ENCODE measurements at regions not wholly inside any gene's neighbourhood (a gene's known extent, or its start where the extent isn't known, plus 50 kb on each side); places are given as distances from the start of the nearest gene placed in this dataset.

GRCh38 chr4:28523681-28524190 lies 1663.1 kb downstream of the STIM2 start:
- Histone ChIP-seq H3K36me3 (ENCODE audit: control insufficient read depth, insufficient read depth, low read length) (no peaks in the 10 kb centered on the region), H3K27me3 (ENCODE audit: control insufficient read depth, insufficient read depth, low read length) (no peaks in the 10 kb centered on the region), H3K4me3 (ENCODE audit: low read depth, low read length) (no peak overlapping the region)
- no peak for TF ChIP-seq CTCF (IDR thresholded peaks at IDR 0.05; ENCODE audit: insufficient read depth, low read length, poor library complexity, severe bottlenecking)
- no peak for DNase-seq (ENCODE audit: low read depth)

- H3K4me3 ChIP-seq (ENCODE audit: low read depth, low read length): no peak overlapping the region
- TF ChIP-seq CTCF (IDR thresholded peaks at IDR 0.05; ENCODE audit: insufficient read depth, low read length, poor library complexity, severe bottlenecking): no peak
- H3K27me3 ChIP-seq (ENCODE audit: control insufficient read depth, insufficient read depth, low read length): no peaks in the 10 kb centered on the region
- no peaks in the 10 kb centered on the region for H3K36me3 ChIP-seq (ENCODE audit: control insufficient read depth, insufficient read depth, low read length)
- DNase-seq (ENCODE audit: low read depth): no peak
Observed at GRCh38 chr4:28536124-28536523, 1675.5 kb downstream of the STIM2 start.

- no peak overlapping the region for H3K4me3 ChIP-seq (ENCODE audit: low read depth, low read length)
- no peak for TF ChIP-seq CTCF (IDR thresholded peaks at IDR 0.05; ENCODE audit: insufficient read depth, low read length, poor library complexity, severe bottlenecking)
- DNase-seq (ENCODE audit: low read depth): no peak
- H3K27me3 ChIP-seq (ENCODE audit: control insufficient read depth, insufficient read depth, low read length): no peaks in the 10 kb centered on the region
- H3K36me3 ChIP-seq (ENCODE audit: control insufficient read depth, insufficient read depth, low read length): no peaks in the 10 kb centered on the region
Observed at GRCh38 chr4:28545986-28546385, 1685.3 kb downstream of the STIM2 start.

- TF ChIP-seq CTCF (IDR thresholded peaks at IDR 0.05; ENCODE audit: insufficient read depth, low read length, poor library complexity, severe bottlenecking): no peak
- H3K27me3 ChIP-seq (ENCODE audit: control insufficient read depth, insufficient read depth, low read length): no peaks in the 10 kb centered on the region
- H3K36me3 ChIP-seq (ENCODE audit: control insufficient read depth, insufficient read depth, low read length): no peaks in the 10 kb centered on the region
- no peak overlapping the region for H3K4me3 ChIP-seq (ENCODE audit: low read depth, low read length)
- DNase-seq (ENCODE audit: low read depth): no peak
Observed at GRCh38 chr4:28548136-28548535, 1687.5 kb downstream of the STIM2 start.

GRCh38 chr4:28548594-28548993 lies 1688.0 kb downstream of the STIM2 start:
- Histone ChIP-seq H3K36me3 (ENCODE audit: control insufficient read depth, insufficient read depth, low read length) (no peaks in the 10 kb centered on the region), H3K4me3 (ENCODE audit: low read depth, low read length) (no peak overlapping the region), H3K27me3 (ENCODE audit: control insufficient read depth, insufficient read depth, low read length) (no peaks in the 10 kb centered on the region)
- no peak for DNase-seq (ENCODE audit: low read depth)
- no peak for TF ChIP-seq CTCF (IDR thresholded peaks at IDR 0.05; ENCODE audit: insufficient read depth, low read length, poor library complexity, severe bottlenecking)

GRCh38 chr4:28555866-28556265 lies 1695.2 kb downstream of the STIM2 start:
- no peak for TF ChIP-seq CTCF (IDR thresholded peaks at IDR 0.05; ENCODE audit: insufficient read depth, low read length, poor library complexity, severe bottlenecking)
- Histone ChIP-seq H3K36me3 (ENCODE audit: control insufficient read depth, insufficient read depth, low read length) (no peaks in the 10 kb centered on the region), H3K4me3 (ENCODE audit: low read depth, low read length) (no peak overlapping the region), H3K27me3 (ENCODE audit: control insufficient read depth, insufficient read depth, low read length) (no peaks in the 10 kb centered on the region)
- no peak for DNase-seq (ENCODE audit: low read depth)
